GM23338 (cell line): ENCODE measurements at regions not wholly inside any gene's neighbourhood (a gene's known extent, or its start where the extent isn't known, plus 50 kb on each side); places are given as distances from the start of the nearest gene placed in this dataset.

Source experiments
- ATAC-seq: fragments of 200-7000 bp; cut with Tn5 transposase; 3 replicates; pipeline ENCODE4 v1.9.1; 2020
- DNase-seq: peaks from one replicate; pipeline ENCODE4 v3.0.0-alpha.2; 2015; ENCODE audit warnings: low spot score
- H2AFZ ChIP-seq: fragments of 200-600 bp; sonication (generic); 2 replicates; pipeline ENCODE4 v1.8.0; 2016; ENCODE audit warnings: antibody characterized with exemption, mild to moderate bottlenecking, moderate library complexity
- H3F3A ChIP-seq: fragments of 200-600 bp; sonication (generic); replicated peaks from 2 replicates; pipeline ENCODE4 v1.8.0; 2017; ENCODE audit warnings: antibody characterized with exemption, mixed run types, low read depth
- H3K27ac ChIP-seq: fragments of 200-600 bp; sonication (generic); 2 replicates; pipeline ENCODE4 v1.6.1; 2016; ENCODE audit warnings: low read depth
- H3K27me3 ChIP-seq: fragments of 200-600 bp; sonication (generic); 2 replicates; pipeline ENCODE4 v1.8.0; 2016; ENCODE audit warnings: mild to moderate bottlenecking, mixed run types, moderate library complexity; ENCODE audit not compliant: insufficient read depth
- H3K36me3 ChIP-seq: fragments of 200-600 bp; sonication (generic); 2 replicates; pipeline ENCODE4 v1.8.0; 2016; ENCODE audit warnings: mild to moderate bottlenecking; ENCODE audit not compliant: insufficient read depth
- H3K4me1 ChIP-seq: fragments of 200-600 bp; sonication (generic); 2 replicates; pipeline ENCODE4 v1.8.0; 2016; ENCODE audit warnings: mild to moderate bottlenecking, moderate library complexity; ENCODE audit not compliant: insufficient read depth
- H3K4me2 ChIP-seq: fragments of 200-600 bp; sonication (generic); 2 replicates; pipeline ENCODE4 v1.7.1; 2017; ENCODE audit warnings: mixed run types
- H3K4me3 ChIP-seq: fragments of 200-600 bp; sonication (generic); 2 replicates; pipeline ENCODE4 v1.6.1; 2016; ENCODE audit warnings: mixed run types
- H3K79me2 ChIP-seq: fragments of 200-600 bp; sonication (generic); replicated peaks from 2 replicates; pipeline ENCODE4 v1.8.0; 2017; ENCODE audit warnings: mild to moderate bottlenecking; ENCODE audit not compliant: insufficient read depth
- H3K9me2 ChIP-seq: fragments of 200-600 bp; sonication (generic); 2 replicates; pipeline ENCODE4 v1.8.0; 2017; ENCODE audit not compliant: insufficient read depth
- H4K20me1 ChIP-seq: fragments of 200-600 bp; sonication (generic); replicated peaks from 2 replicates; pipeline ENCODE4 v1.8.0; 2017; ENCODE audit warnings: mild to moderate bottlenecking; ENCODE audit not compliant: insufficient read depth
- H3K27ac Mint-ChIP-seq: 2 replicates; pipeline ENCODE4 v1.8.0; 2020; ENCODE audit warnings: inconsistent platforms, mild to moderate bottlenecking, moderate library complexity, mixed read lengths
- H3K27me3 Mint-ChIP-seq: 3 replicates; pipeline ENCODE4 v1.8.0; 2022; ENCODE audit warnings: low read depth, mild to moderate bottlenecking, moderate library complexity, mixed read lengths, inconsistent platforms; ENCODE audit not compliant: insufficient read depth, poor library complexity
- H3K36me3 Mint-ChIP-seq: 3 replicates; pipeline ENCODE4 v1.8.0; 2021; ENCODE audit warnings: low read depth, mild to moderate bottlenecking, inconsistent platforms, moderate library complexity, mixed read lengths
- H3K4me1 Mint-ChIP-seq: 3 replicates; pipeline ENCODE4 v1.8.0; 2020; ENCODE audit warnings: mild to moderate bottlenecking, inconsistent platforms, mixed read lengths
- H3K4me3 Mint-ChIP-seq: 3 replicates; pipeline ENCODE4 v1.8.0; 2021; ENCODE audit warnings: moderate library complexity, mild to moderate bottlenecking, inconsistent platforms, mixed read lengths
- H3K9me3 Mint-ChIP-seq: 3 replicates; pipeline ENCODE4 v1.8.0; 2020; ENCODE audit warnings: moderate library complexity, mild to moderate bottlenecking, inconsistent platforms, mixed read lengths
- EZH2 ChIP-seq: fragments of 200-600 bp; sonication (generic); IDR thresholded peaks from one replicate; pipeline ENCODE4 v1.8.0; 2017; ENCODE audit warnings: antibody characterized with exemption, mild to moderate bottlenecking, low read depth; ENCODE audit not compliant: unreplicated experiment
- EZH2phosphoT487 ChIP-seq: fragments of 200-600 bp; sonication (generic); IDR thresholded peaks from one replicate; pipeline ENCODE4 v1.8.1; 2018; ENCODE audit warnings: antibody characterized with exemption; ENCODE audit not compliant: unreplicated experiment
- JUNB ChIP-seq: IDR thresholded peaks from one replicate; pipeline ENCODE4 v1.6.1; 2016; ENCODE audit warnings: antibody characterized with exemption; ENCODE audit not compliant: unreplicated experiment
- STAT1 ChIP-seq: IDR thresholded peaks from one replicate; pipeline ENCODE4 v1.6.1; 2016; ENCODE audit warnings: antibody characterized with exemption; ENCODE audit not compliant: unreplicated experiment
- ZNF114 ChIP-seq: fragments of 250-450 bp; sonication (Bioruptor Pico); IDR thresholded peaks from 2 replicates; pipeline ENCODE4 v1.5.0; 2020; ENCODE audit warnings: mild to moderate bottlenecking, moderate library complexity
- ZNF331 ChIP-seq: fragments of 250-450 bp; sonication (Bioruptor Pico); IDR thresholded peaks from 2 replicates; pipeline ENCODE4 v1.5.0; 2020; ENCODE audit warnings: low read depth, mild to moderate bottlenecking, moderate library complexity
- TF ChIP-seq, protein P1 (sequence below): IDR thresholded peaks from 2 replicates; pipeline ENCODE4 v1.6.1; 2016; ENCODE audit warnings: antibody characterized with exemption
- TF ChIP-seq, protein P2 (sequence below), 2 experiments: fragments of 200-600 bp in 1 of 2; sonication (generic) in 1 of 2; conservative IDR thresholded peaks; 2 replicates each; pipeline versions ENCODE4 v1.5.1 to v1.6.1; 2016 to 2017; ENCODE audit warnings: antibody characterized with exemption in 2 of 2, low read depth in 2 of 2, mild to moderate bottlenecking in 2 of 2, moderate library complexity in 1 of 2
- TF ChIP-seq, protein P3 (sequence below): IDR thresholded peaks from one replicate; pipeline ENCODE4 v1.6.1; 2018; ENCODE audit warnings: antibody characterized with exemption; ENCODE audit not compliant: unreplicated experiment
- TF ChIP-seq, protein P4 (sequence below): fragments of 250-450 bp; sonication (Bioruptor Pico); IDR thresholded peaks from 2 replicates; pipeline ENCODE4 v1.5.0; 2020; ENCODE audit warnings: mild to moderate bottlenecking, moderate library complexity

DNA sequence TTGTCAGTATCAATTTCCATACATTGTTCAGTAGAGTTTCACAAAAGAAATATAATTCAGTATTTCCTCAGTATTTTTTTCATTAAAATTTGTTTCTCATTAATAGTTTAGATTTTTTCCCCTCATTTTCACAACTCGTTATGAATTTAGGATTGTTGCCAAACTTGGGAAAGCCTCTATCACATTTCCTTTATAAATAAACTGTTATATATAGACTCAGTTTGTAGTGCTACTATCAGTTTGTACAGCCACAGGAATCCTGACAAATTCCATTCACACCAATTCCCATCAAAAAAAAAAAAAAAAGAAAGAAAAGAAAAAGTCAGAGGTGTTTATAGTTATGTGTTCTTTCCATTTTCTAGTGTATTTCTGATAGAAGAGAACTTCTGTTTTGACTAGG is 123.3 kb upstream of the DCC start:
- no peak overlapping the region for H3K4me3 ChIP-seq
- Mint-ChIP-seq H3K9me3 (no peaks in the 10 kb centered on the region; the same call in 2 of the 3 replicates), H3K27ac (no peak overlapping the region), H3K4me3 (no peak overlapping the region), H3K36me3 (no peaks in the 10 kb centered on the region; the same call in 2 of the 3 replicates), H3K27me3 (peaks cover 1% of the 10 kb centered on the region), H3K4me1 (no peaks in the 10 kb centered on the region)
- H3K4me2 ChIP-seq: no peak overlapping the region
- H3F3A ChIP-seq: no peaks in the 10 kb centered on the region
- H3K4me1 ChIP-seq: no peaks in the 10 kb centered on the region
- no peak for ATAC-seq
- no peaks in the 10 kb centered on the region for H3K79me2 ChIP-seq
- no peak overlapping the region for H3K27ac ChIP-seq
- TF ChIP-seq EZH2phosphoT487 (no peak), ZNF331 (CRISPR knock-in tag) (no peak), STAT1 (no peak), JUNB (no peak), EZH2 (no peak), ZNF114 (no peak)
- TF ChIP-seq, protein P1, sequence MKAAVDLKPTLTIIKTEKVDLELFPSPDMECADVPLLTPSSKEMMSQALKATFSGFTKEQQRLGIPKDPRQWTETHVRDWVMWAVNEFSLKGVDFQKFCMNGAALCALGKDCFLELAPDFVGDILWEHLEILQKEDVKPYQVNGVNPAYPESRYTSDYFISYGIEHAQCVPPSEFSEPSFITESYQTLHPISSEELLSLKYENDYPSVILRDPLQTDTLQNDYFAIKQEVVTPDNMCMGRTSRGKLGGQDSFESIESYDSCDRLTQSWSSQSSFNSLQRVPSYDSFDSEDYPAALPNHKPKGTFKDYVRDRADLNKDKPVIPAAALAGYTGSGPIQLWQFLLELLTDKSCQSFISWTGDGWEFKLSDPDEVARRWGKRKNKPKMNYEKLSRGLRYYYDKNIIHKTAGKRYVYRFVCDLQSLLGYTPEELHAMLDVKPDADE: no peak
- TF ChIP-seq, protein P2, sequence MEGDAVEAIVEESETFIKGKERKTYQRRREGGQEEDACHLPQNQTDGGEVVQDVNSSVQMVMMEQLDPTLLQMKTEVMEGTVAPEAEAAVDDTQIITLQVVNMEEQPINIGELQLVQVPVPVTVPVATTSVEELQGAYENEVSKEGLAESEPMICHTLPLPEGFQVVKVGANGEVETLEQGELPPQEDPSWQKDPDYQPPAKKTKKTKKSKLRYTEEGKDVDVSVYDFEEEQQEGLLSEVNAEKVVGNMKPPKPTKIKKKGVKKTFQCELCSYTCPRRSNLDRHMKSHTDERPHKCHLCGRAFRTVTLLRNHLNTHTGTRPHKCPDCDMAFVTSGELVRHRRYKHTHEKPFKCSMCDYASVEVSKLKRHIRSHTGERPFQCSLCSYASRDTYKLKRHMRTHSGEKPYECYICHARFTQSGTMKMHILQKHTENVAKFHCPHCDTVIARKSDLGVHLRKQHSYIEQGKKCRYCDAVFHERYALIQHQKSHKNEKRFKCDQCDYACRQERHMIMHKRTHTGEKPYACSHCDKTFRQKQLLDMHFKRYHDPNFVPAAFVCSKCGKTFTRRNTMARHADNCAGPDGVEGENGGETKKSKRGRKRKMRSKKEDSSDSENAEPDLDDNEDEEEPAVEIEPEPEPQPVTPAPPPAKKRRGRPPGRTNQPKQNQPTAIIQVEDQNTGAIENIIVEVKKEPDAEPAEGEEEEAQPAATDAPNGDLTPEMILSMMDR (conservative IDR thresholded peaks at IDR 0.05; ENCODE audit: low read depth in 2 of 2): no peak
- TF ChIP-seq, protein P3, sequence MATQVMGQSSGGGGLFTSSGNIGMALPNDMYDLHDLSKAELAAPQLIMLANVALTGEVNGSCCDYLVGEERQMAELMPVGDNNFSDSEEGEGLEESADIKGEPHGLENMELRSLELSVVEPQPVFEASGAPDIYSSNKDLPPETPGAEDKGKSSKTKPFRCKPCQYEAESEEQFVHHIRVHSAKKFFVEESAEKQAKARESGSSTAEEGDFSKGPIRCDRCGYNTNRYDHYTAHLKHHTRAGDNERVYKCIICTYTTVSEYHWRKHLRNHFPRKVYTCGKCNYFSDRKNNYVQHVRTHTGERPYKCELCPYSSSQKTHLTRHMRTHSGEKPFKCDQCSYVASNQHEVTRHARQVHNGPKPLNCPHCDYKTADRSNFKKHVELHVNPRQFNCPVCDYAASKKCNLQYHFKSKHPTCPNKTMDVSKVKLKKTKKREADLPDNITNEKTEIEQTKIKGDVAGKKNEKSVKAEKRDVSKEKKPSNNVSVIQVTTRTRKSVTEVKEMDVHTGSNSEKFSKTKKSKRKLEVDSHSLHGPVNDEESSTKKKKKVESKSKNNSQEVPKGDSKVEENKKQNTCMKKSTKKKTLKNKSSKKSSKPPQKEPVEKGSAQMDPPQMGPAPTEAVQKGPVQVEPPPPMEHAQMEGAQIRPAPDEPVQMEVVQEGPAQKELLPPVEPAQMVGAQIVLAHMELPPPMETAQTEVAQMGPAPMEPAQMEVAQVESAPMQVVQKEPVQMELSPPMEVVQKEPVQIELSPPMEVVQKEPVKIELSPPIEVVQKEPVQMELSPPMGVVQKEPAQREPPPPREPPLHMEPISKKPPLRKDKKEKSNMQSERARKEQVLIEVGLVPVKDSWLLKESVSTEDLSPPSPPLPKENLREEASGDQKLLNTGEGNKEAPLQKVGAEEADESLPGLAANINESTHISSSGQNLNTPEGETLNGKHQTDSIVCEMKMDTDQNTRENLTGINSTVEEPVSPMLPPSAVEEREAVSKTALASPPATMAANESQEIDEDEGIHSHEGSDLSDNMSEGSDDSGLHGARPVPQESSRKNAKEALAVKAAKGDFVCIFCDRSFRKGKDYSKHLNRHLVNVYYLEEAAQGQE: no peak
- TF ChIP-seq, protein P4, sequence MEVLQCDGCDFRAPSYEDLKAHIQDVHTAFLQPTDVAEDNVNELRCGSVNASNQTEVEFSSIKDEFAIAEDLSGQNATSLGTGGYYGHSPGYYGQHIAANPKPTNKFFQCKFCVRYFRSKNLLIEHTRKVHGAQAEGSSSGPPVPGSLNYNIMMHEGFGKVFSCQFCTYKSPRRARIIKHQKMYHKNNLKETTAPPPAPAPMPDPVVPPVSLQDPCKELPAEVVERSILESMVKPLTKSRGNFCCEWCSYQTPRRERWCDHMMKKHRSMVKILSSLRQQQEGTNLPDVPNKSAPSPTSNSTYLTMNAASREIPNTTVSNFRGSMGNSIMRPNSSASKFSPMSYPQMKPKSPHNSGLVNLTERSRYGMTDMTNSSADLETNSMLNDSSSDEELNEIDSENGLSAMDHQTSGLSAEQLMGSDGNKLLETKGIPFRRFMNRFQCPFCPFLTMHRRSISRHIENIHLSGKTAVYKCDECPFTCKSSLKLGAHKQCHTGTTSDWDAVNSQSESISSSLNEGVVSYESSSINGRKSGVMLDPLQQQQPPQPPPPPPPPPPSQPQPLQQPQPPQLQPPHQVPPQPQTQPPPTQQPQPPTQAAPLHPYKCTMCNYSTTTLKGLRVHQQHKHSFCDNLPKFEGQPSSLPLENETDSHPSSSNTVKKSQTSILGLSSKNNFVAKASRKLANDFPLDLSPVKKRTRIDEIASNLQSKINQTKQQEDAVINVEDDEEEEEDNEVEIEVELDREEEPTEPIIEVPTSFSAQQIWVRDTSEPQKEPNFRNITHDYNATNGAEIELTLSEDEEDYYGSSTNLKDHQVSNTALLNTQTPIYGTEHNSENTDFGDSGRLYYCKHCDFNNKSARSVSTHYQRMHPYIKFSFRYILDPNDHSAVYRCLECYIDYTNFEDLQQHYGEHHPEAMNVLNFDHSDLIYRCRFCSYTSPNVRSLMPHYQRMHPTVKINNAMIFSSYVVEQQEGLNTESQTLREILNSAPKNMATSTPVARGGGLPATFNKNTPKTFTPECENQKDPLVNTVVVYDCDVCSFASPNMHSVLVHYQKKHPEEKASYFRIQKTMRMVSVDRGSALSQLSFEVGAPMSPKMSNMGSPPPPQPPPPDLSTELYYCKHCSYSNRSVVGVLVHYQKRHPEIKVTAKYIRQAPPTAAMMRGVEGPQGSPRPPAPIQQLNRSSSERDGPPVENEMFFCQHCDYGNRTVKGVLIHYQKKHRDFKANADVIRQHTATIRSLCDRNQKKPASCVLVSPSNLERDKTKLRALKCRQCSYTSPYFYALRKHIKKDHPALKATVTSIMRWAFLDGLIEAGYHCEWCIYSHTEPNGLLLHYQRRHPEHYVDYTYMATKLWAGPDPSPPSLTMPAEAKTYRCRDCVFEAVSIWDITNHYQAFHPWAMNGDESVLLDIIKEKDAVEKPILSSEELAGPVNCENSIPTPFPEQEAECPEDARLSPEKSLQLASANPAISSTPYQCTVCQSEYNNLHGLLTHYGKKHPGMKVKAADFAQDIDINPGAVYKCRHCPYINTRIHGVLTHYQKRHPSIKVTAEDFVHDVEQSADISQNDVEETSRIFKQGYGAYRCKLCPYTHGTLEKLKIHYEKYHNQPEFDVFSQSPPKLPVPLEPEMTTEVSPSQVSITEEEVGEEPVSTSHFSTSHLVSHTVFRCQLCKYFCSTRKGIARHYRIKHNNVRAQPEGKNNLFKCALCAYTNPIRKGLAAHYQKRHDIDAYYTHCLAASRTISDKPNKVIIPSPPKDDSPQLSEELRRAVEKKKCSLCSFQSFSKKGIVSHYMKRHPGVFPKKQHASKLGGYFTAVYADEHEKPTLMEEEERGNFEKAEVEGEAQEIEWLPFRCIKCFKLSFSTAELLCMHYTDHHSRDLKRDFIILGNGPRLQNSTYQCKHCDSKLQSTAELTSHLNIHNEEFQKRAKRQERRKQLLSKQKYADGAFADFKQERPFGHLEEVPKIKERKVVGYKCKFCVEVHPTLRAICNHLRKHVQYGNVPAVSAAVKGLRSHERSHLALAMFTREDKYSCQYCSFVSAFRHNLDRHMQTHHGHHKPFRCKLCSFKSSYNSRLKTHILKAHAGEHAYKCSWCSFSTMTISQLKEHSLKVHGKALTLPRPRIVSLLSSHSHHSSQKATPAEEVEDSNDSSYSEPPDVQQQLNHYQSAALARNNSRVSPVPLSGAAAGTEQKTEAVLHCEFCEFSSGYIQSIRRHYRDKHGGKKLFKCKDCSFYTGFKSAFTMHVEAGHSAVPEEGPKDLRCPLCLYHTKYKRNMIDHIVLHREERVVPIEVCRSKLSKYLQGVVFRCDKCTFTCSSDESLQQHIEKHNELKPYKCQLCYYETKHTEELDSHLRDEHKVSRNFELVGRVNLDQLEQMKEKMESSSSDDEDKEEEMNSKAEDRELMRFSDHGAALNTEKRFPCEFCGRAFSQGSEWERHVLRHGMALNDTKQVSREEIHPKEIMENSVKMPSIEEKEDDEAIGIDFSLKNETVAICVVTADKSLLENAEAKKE: no peak
- no peaks in the 10 kb centered on the region for H3K27me3 ChIP-seq
- H3K36me3 ChIP-seq: no peaks in the 10 kb centered on the region
- DNase-seq: no peak
- H2AFZ ChIP-seq: no peak overlapping the region
- H3K9me2 ChIP-seq: peaks cover 14% of the 10 kb centered on the region; the same call in 1 of the 2 replicates
- no peaks in the 10 kb centered on the region for H4K20me1 ChIP-seq
